ENCODE measurements at regions not wholly inside any gene's neighbourhood (a gene's known extent, or its start where the extent isn't known, plus 50 kb on each side); places are given as distances from the start of the nearest gene placed in this dataset.

DNA sequence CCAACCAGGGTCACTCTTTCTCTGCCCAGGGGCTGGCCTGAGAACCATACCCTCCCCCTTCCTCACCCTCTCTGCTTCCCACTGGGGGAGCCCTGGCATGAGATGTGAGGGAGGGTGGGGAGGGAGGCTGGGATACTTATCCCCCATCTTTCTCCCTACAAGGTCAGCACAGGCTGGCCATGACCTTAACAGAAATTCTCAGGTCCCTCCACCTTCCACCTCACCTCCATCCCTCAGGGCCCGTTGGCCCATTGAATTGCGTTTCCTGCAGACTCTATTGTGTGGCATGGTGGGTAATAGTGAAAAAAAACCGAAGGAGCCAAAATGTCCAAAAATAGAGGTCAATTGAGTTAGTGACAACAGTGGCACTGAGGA, 159.5 kb downstream of the OR4M2 start:
- H3K27ac Mint-ChIP-seq, result no peak overlapping the region
- H3K4me1 Mint-ChIP-seq (ENCODE audit: low read depth), result no peaks in the 10 kb centered on the region
- peaks cover under 1% of the 10 kb centered on the region for H3K9me3 Mint-ChIP-seq
- no peak overlapping the region for H3K4me3 Mint-ChIP-seq
- CTCF ChIA-PET, result no interaction called here
- Histone ChIP-seq H3K27me3 (ENCODE audit: control insufficient read depth in 1 of 2, insufficient read depth in 2 of 2, low read length in 2 of 2) (no peaks in the 10 kb centered on the region), H3K4me3 (ENCODE audit: low read length) (no peak overlapping the region), H3K4me1 (ENCODE audit: insufficient read depth, low read length) (peaks cover 4% of the 10 kb centered on the region), H3K9me3 (ENCODE audit: control insufficient read depth in 1 of 2, insufficient read depth in 1 of 2, low read length in 2 of 2) (no peaks in the 10 kb centered on the region), H3K27ac (ENCODE audit: low read depth in 1 of 2, low read length in 2 of 2) (no peak overlapping the region), H3K36me3 (ENCODE audit: insufficient read depth, low read length) (no peaks in the 10 kb centered on the region)
- H3K36me3 Mint-ChIP-seq (ENCODE audit: low read depth), result peaks cover 3% of the 10 kb centered on the region
- TF ChIP-seq, protein P1, sequence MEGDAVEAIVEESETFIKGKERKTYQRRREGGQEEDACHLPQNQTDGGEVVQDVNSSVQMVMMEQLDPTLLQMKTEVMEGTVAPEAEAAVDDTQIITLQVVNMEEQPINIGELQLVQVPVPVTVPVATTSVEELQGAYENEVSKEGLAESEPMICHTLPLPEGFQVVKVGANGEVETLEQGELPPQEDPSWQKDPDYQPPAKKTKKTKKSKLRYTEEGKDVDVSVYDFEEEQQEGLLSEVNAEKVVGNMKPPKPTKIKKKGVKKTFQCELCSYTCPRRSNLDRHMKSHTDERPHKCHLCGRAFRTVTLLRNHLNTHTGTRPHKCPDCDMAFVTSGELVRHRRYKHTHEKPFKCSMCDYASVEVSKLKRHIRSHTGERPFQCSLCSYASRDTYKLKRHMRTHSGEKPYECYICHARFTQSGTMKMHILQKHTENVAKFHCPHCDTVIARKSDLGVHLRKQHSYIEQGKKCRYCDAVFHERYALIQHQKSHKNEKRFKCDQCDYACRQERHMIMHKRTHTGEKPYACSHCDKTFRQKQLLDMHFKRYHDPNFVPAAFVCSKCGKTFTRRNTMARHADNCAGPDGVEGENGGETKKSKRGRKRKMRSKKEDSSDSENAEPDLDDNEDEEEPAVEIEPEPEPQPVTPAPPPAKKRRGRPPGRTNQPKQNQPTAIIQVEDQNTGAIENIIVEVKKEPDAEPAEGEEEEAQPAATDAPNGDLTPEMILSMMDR (IDR thresholded peaks at IDR 0.05), result no peak
- DNase-seq (no peak), ATAC-seq (ENCODE audit: poor library complexity) (no peak)
- H3K27me3 Mint-ChIP-seq, result peaks cover 28% of the 10 kb centered on the region
- POLR2A ChIA-PET, result no interaction called here
- intact Hi-C loops (cut with DNase I, micrococcal nuclease), result loop anchor here in 1 of 2 experiments (2.0 kb wide), 1 partner anchor 1873 kb away; no protein-coding TSS in a partner anchor

DNA sequence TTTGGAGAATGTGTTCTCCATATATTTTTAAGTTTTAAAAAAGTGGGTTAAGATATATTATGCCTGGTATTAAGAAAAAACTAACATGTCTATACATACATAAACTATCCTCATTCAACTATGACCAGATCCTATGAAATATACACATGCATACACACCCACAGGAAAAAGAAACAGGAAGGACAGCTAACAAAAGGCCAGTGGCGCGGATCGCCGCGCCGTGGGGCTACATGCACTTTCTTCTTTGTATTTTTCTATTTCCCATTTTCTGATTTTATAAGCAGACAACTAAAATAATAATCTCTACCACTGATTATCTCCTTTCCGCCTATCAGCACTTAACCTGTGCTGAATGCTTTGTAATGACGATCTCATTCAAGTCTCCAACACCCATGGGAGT, 160.1 kb downstream of the OR4M2 start:
- Histone ChIP-seq H3K27ac (ENCODE audit: low read depth in 1 of 2, low read length in 2 of 2) (no peak overlapping the region), H3K4me3 (ENCODE audit: low read length) (no peak overlapping the region), H3K9me3 (ENCODE audit: control insufficient read depth in 1 of 2, insufficient read depth in 1 of 2, low read length in 2 of 2) (no peaks in the 10 kb centered on the region), H3K36me3 (ENCODE audit: insufficient read depth, low read length) (no peaks in the 10 kb centered on the region), H3K4me1 (ENCODE audit: insufficient read depth, low read length) (peaks cover 4% of the 10 kb centered on the region), H3K27me3 (ENCODE audit: control insufficient read depth in 1 of 2, insufficient read depth in 2 of 2, low read length in 2 of 2) (no peaks in the 10 kb centered on the region)
- TF ChIP-seq, protein P1 (IDR thresholded peaks at IDR 0.05), result no peak
- no peaks in the 10 kb centered on the region for H3K36me3 Mint-ChIP-seq (ENCODE audit: low read depth)
- peaks cover 32% of the 10 kb centered on the region for H3K27me3 Mint-ChIP-seq
- intact Hi-C loops (cut with DNase I, micrococcal nuclease), result loop anchor here in 1 of 2 experiments (2.0 kb wide), 1 partner anchor 1874 kb away; no protein-coding TSS in a partner anchor
- no peak for DNase-seq
- ATAC-seq (ENCODE audit: poor library complexity), result no peak
- no peaks in the 10 kb centered on the region for H3K4me1 Mint-ChIP-seq (ENCODE audit: low read depth)
- ChIA-PET POLR2A (no interaction called here), CTCF (no interaction called here)
- no peak overlapping the region for H3K27ac Mint-ChIP-seq
- no peak overlapping the region for H3K4me3 Mint-ChIP-seq
- H3K9me3 Mint-ChIP-seq, result no peaks in the 10 kb centered on the region

DNA sequence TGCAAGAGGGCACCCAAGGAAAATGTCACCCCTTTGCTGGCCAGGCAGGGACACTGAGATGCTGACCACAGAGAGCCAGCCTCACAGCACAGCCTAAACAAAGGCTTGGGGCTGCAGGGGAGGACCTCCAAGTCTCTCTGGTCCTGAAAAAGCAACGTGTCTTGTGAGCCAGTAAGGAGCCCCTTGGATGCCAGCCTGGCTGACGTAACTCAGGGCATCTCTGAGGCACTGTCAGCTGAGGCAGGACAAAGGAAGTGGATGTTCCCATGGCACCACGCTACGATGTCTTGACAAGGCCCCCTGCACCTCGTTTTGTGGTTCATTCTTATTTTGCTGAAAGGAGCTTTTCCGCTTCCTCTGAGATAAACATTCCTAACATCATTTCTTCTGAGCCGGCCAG, 160.7 kb downstream of the OR4M2 start:
- H3K27ac ChIP-seq (ENCODE audit: low read depth in 1 of 2, low read length in 2 of 2), result no peak overlapping the region
- Mint-ChIP-seq H3K36me3 (ENCODE audit: low read depth) (no peaks in the 10 kb centered on the region), H3K27me3 (peaks cover 33% of the 10 kb centered on the region), H3K4me1 (ENCODE audit: low read depth) (no peaks in the 10 kb centered on the region), H3K27ac (no peak overlapping the region), H3K4me3 (no peak overlapping the region), H3K9me3 (no peaks in the 10 kb centered on the region)
- ATAC-seq (ENCODE audit: poor library complexity), result no peak
- DNase-seq, result no peak
- CTCF ChIA-PET, result no interaction called here
- no peaks in the 10 kb centered on the region for H3K27me3 ChIP-seq (ENCODE audit: control insufficient read depth in 1 of 2, insufficient read depth in 2 of 2, low read length in 2 of 2)
- intact Hi-C loops (cut with DNase I, micrococcal nuclease), result loop anchor here in 1 of 2 experiments (2.0 kb wide), 1 partner anchor 1874 kb away; no protein-coding TSS in a partner anchor
- POLR2A ChIA-PET, result no interaction called here
- no peak overlapping the region for H3K4me3 ChIP-seq (ENCODE audit: low read length)
- H3K4me1 ChIP-seq (ENCODE audit: insufficient read depth, low read length), result peaks cover 4% of the 10 kb centered on the region
- no peaks in the 10 kb centered on the region for H3K36me3 ChIP-seq (ENCODE audit: insufficient read depth, low read length)
- no peaks in the 10 kb centered on the region for H3K9me3 ChIP-seq (ENCODE audit: control insufficient read depth in 1 of 2, insufficient read depth in 1 of 2, low read length in 2 of 2)
- TF ChIP-seq, protein P1 (IDR thresholded peaks at IDR 0.05), result no peak
